Neuronal stem cell (in vitro differentiated cells): ENCODE measurements at regions not wholly inside any gene's neighbourhood (a gene's known extent, or its start where the extent isn't known, plus 50 kb on each side); places are given as distances from the start of the nearest gene placed in this dataset.

ENCODE experiments used
- DNase-seq: peaks from one replicate; pipeline ENCODE4 v3.0.0-alpha.2; 2013; ENCODE audit warnings: low spot score
- H2AFZ ChIP-seq: one replicate; pipeline ENCODE4 v1.6.1; 2013; ENCODE audit warnings: mild to moderate bottlenecking, low read length, inconsistent platforms
- H2AK5ac ChIP-seq: 2 replicates; pipeline ENCODE4 v1.6.1; 2013; ENCODE audit warnings: low read depth, mild to moderate bottlenecking, inconsistent platforms, low read length, moderate library complexity, mixed read lengths
- H2BK120ac ChIP-seq: 2 replicates; pipeline ENCODE4 v1.6.1; 2013; ENCODE audit warnings: low read depth, mild to moderate bottlenecking, inconsistent platforms, low read length, moderate library complexity, mixed read lengths
- H2BK12ac ChIP-seq: one replicate; pipeline ENCODE4 v1.6.1; 2013; ENCODE audit warnings: low read length, inconsistent platforms
- H2BK15ac ChIP-seq: 2 replicates; pipeline ENCODE4 v1.6.1; 2013; ENCODE audit warnings: mild to moderate bottlenecking, low read length, inconsistent platforms, mixed read lengths
- H2BK5ac ChIP-seq: one replicate; pipeline ENCODE4 v1.6.1; 2013; ENCODE audit warnings: inconsistent platforms, mild to moderate bottlenecking, low read length, moderate library complexity
- H3K14ac ChIP-seq: one replicate; pipeline ENCODE4 v1.6.1; 2013; ENCODE audit warnings: low read length, inconsistent platforms
- H3K18ac ChIP-seq: 2 replicates; pipeline ENCODE4 v1.6.1; 2013; ENCODE audit warnings: low read length, inconsistent platforms
- H3K23ac ChIP-seq: 2 replicates; pipeline ENCODE4 v1.6.1; 2013; ENCODE audit warnings: low read depth, mild to moderate bottlenecking, mixed read lengths, low read length, inconsistent platforms; ENCODE audit not compliant: poor library complexity
- H3K27ac ChIP-seq: replicated peaks from 3 replicates; pipeline ENCODE4 v1.5.1; 2013; ENCODE audit warnings: low read length, inconsistent platforms
- H3K27me3 ChIP-seq, 3 experiments: 2 replicates each; pipeline ENCODE4 v1.6.1; 2013; ENCODE audit warnings: low read length in 3 of 3, mild to moderate bottlenecking in 2 of 3, inconsistent platforms in 1 of 3, low read depth in 1 of 3, mixed read lengths in 1 of 3, moderate library complexity in 1 of 3; ENCODE audit not compliant: control insufficient read depth in 3 of 3, insufficient read depth in 3 of 3
- H3K36me3 ChIP-seq, 2 donors: replicated peaks in 1 of 2; 2 replicates each; pipeline ENCODE4 v1.6.1; 2013; ENCODE audit warnings: low read length in 2 of 2; ENCODE audit not compliant: control insufficient read depth in 2 of 2, insufficient read depth in 2 of 2
- H3K4ac ChIP-seq: 2 replicates; pipeline ENCODE4 v1.6.1; 2013; ENCODE audit warnings: inconsistent platforms, mild to moderate bottlenecking, low read length, moderate library complexity
- H3K4me1 ChIP-seq, 2 donors: 1 replicate in 1 of 2; 2 replicates in 1 of 2; pipeline ENCODE4 v1.6.1; 2013; ENCODE audit warnings: low read length in 2 of 2, low read depth in 1 of 2; ENCODE audit not compliant: control insufficient read depth in 2 of 2, insufficient read depth in 1 of 2
- H3K4me2 ChIP-seq: one replicate; pipeline ENCODE4 v1.6.1; 2013; ENCODE audit warnings: mild to moderate bottlenecking, low read length, inconsistent platforms; ENCODE audit not compliant: insufficient read depth, poor library complexity, severe bottlenecking
- H3K4me3 ChIP-seq, 2 donors: 2 replicates each; pipeline ENCODE4 v1.5.1; 2013; ENCODE audit warnings: low read length in 2 of 2, mild to moderate bottlenecking in 2 of 2, inconsistent platforms in 1 of 2, moderate library complexity in 1 of 2
- H3K79me1 ChIP-seq: one replicate; pipeline ENCODE4 v1.6.1; 2013; ENCODE audit warnings: low read depth, mild to moderate bottlenecking, inconsistent platforms, low read length, moderate library complexity
- H3K9ac ChIP-seq: one replicate; pipeline ENCODE4 v1.6.1; 2013; ENCODE audit warnings: mild to moderate bottlenecking, low read depth, low read length, inconsistent platforms; ENCODE audit not compliant: poor library complexity
- H3K9me3 ChIP-seq, 2 donors: replicated peaks in 1 of 2; 2 replicates each; pipeline versions ENCODE3 to v1.6.1; 2013; ENCODE audit warnings: low read length in 2 of 2, mild to moderate bottlenecking in 2 of 2, inconsistent platforms in 1 of 2, low read depth in 1 of 2, mixed read lengths in 1 of 2, moderate library complexity in 1 of 2; ENCODE audit not compliant: control insufficient read depth in 2 of 2, insufficient read depth in 1 of 2
- H4K8ac ChIP-seq: one replicate; pipeline ENCODE4 v1.6.1; 2013; ENCODE audit warnings: low read depth, mild to moderate bottlenecking, inconsistent platforms, low read length, moderate library complexity
- H4K91ac ChIP-seq: one replicate; pipeline ENCODE4 v1.6.1; 2013; ENCODE audit warnings: low read length, low read depth, mild to moderate bottlenecking, inconsistent platforms; ENCODE audit not compliant: poor library complexity
- WGBS, 2 donors: extraction: QIAGEN DNeasy Blood & Tissue Kit; methylation state at CpG; one replicate each; pipeline ENCODE4 v1.1.7; 2013; ENCODE audit warnings: missing lambda C conversion rate in 2 of 2, mixed read lengths in 1 of 2; ENCODE audit not compliant: insufficient read length in 2 of 2, insufficient replicate concordance in 1 of 2; ENCODE audit errors: extremely low coverage in 2 of 2; 5-methylcytosine and 5-hydroxymethylcytosine counted together

DNA sequence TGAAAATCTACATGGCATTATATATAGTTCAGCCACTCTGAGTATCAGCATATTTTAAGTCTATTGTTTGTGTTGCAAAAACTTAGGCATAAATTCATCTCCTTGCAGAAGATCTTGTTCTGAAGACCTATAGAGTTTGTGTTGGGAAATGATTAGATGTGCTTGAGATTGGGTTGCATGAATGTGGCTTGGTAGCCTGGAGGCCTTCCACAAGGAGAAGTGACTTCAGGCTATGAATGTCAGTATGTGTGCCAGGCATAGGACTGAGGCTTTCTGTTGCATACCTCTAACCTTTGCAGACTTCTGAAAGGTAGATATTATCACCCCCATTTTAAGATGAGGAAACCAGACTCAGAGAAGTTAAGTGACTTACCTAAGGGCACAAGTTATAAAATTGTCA is 188.6 kb downstream of the OLFM4 start:
- no peaks in the 10 kb centered on the region for H3K27me3 ChIP-seq

DNA sequence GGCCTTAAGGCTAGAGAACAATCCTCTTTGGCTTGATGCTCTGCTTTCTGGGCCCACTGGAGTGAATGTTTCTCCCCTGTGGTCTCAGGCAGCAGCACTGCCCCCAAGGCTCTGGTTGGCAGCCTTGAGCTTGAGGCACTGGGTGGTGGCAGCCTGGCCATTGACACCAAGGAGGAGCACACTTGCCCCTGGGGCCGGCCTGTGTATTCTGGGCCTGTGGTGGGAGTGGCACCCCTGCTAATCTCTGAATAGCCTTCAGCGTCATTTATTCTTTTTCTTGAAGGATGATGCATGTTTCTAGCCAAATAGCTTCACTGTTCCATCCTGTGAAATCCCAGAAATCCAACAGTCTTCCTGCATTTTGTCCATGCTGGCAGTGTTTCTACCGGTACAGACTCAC is 191.4 kb downstream of the OLFM4 start:
- no peak overlapping the region for H3K4me3 ChIP-seq
- no peaks in the 10 kb centered on the region for H3K79me1 ChIP-seq
- H2BK15ac ChIP-seq: no peak overlapping the region
- no peak overlapping the region for H3K4me2 ChIP-seq
- no peak overlapping the region for H3K27ac ChIP-seq
- H2BK120ac ChIP-seq: no peak overlapping the region
- peak overlapping the region; percentile 38 for H3K18ac ChIP-seq
- no peak overlapping the region for H3K23ac ChIP-seq
- H3K4ac ChIP-seq: no peak overlapping the region
- no peak overlapping the region for H2BK5ac ChIP-seq
- no peak overlapping the region for H2AK5ac ChIP-seq
- DNase-seq: no peak
- H4K8ac ChIP-seq: no peak overlapping the region
- WGBS, 2 donors: no CpG with 5 or more reads among the region's 3 CpGs
- H2BK12ac ChIP-seq: no peak overlapping the region
- no peak overlapping the region for H4K91ac ChIP-seq
- peaks cover 2 to 10% of the 10 kb centered on the region in 2 donors for H3K9me3 ChIP-seq
- H3K27me3 ChIP-seq: no peaks in the 10 kb centered on the region
- H3K9ac ChIP-seq: no peak overlapping the region
- H3K14ac ChIP-seq: no peak overlapping the region
- no peak overlapping the region for H2AFZ ChIP-seq
- no peaks in the 10 kb centered on the region for H3K36me3 ChIP-seq
- H3K4me1 ChIP-seq: no peaks in the 10 kb centered on the region

More for the DNA sequence above, 188.6 kb downstream of the OLFM4 start:
- H4K91ac ChIP-seq: no peak overlapping the region
- DNase-seq: no peak
- no peak overlapping the region for H4K8ac ChIP-seq
- H2BK5ac ChIP-seq: no peak overlapping the region
- H3K36me3 ChIP-seq: no peaks in the 10 kb centered on the region
- H3K18ac ChIP-seq: no peak overlapping the region
- no peak overlapping the region for H3K27ac ChIP-seq
- no peak overlapping the region for H3K4ac ChIP-seq
- H3K79me1 ChIP-seq: no peaks in the 10 kb centered on the region
- H2BK120ac ChIP-seq: no peak overlapping the region
- H3K14ac ChIP-seq: no peak overlapping the region
- H3K4me2 ChIP-seq: no peak overlapping the region
- H2BK12ac ChIP-seq: no peak overlapping the region
- no peak overlapping the region for H3K9ac ChIP-seq
- H3K4me3 ChIP-seq: no peak overlapping the region
- H3K4me1 ChIP-seq: peaks cover 0 to 8% of the 10 kb centered on the region in 2 donors
- H2AK5ac ChIP-seq: no peak overlapping the region
- no peaks in the 10 kb centered on the region for H3K9me3 ChIP-seq
- no peak overlapping the region for H3K23ac ChIP-seq
- H2AFZ ChIP-seq: no peak overlapping the region
- H2BK15ac ChIP-seq: no peak overlapping the region

DNA sequence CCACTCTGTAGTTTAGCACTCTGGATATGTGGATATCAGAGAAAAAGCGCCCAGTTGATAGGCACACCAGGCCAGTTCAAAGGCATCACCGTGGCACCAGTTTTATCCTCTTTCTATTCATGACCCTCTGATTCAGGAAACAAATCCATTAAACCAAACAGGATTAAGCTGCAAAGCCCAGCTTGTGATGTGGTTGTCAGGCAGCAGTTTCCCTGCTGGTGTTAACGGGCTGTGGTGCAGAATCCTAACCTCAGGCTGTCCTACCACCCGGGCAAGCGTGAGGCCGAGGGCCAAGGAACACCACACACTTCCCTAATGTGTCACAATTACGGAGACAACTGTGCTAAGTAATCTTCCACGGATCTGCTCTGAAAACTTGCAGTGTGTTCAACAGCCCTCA is 209.1 kb downstream of the OLFM4 start:
- H3K27me3 ChIP-seq: no peaks in the 10 kb centered on the region
- H2BK15ac ChIP-seq: no peak overlapping the region
- no peak overlapping the region for H3K18ac ChIP-seq
- H3K36me3 ChIP-seq: no peaks in the 10 kb centered on the region
- H3K4me1 ChIP-seq: peaks cover 3 to 23% of the 10 kb centered on the region in 2 donors
- H3K4me2 ChIP-seq: no peak overlapping the region
- H3K4me3 ChIP-seq: no peak overlapping the region
- no peak for DNase-seq
- no peak overlapping the region for H3K4ac ChIP-seq
- no peak overlapping the region for H3K9ac ChIP-seq
- H2AK5ac ChIP-seq: no peak overlapping the region
- no peak overlapping the region for H2BK5ac ChIP-seq
- H2BK12ac ChIP-seq: no peak overlapping the region
- no peak overlapping the region for H4K8ac ChIP-seq
- no peak overlapping the region for H3K27ac ChIP-seq
- no peak overlapping the region for H4K91ac ChIP-seq
- no peak overlapping the region for H3K14ac ChIP-seq
- H3K9me3 ChIP-seq: no peaks in the 10 kb centered on the region
- H2AFZ ChIP-seq: peak overlapping the region; percentile 58
- no peak overlapping the region for H2BK120ac ChIP-seq
- H3K23ac ChIP-seq: no peak overlapping the region
- no CpG with 5 or more reads among the region's 8 CpGs for WGBS, 2 donors
- no peaks in the 10 kb centered on the region for H3K79me1 ChIP-seq

DNA sequence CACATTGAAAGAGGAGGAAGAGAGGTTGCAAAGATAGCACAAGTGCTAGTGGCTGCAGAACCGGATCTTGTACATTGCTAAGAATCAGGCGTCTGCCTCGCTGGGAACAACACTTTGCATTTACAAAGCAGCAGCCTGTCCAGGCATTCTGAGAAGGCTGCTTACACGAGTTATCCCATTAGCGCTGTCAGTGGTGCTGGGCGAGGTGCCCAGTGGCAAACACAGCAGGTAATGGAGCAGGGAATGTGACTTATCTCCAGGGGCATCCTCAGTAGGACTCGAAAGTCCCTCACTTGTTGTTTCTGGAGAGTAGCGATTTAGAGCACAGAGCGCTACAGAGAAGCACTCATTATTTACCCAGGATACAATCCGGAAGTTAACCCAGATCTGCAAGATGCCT is 209.6 kb downstream of the OLFM4 start:
- no peak overlapping the region for H2BK5ac ChIP-seq
- H3K18ac ChIP-seq: no peak overlapping the region
- H3K79me1 ChIP-seq: no peaks in the 10 kb centered on the region
- no peak for DNase-seq
- no peak overlapping the region for H2AK5ac ChIP-seq
- H3K4me1 ChIP-seq: peaks cover 3 to 20% of the 10 kb centered on the region in 2 donors
- no peak overlapping the region for H2BK12ac ChIP-seq
- no CpG with 5 or more reads among the region's 10 CpGs for WGBS, 2 donors
- H2BK120ac ChIP-seq: no peak overlapping the region
- no peaks in the 10 kb centered on the region for H3K9me3 ChIP-seq
- no peak overlapping the region for H3K4me3 ChIP-seq
- no peak overlapping the region for H3K27ac ChIP-seq
- no peak overlapping the region for H3K4me2 ChIP-seq
- H3K27me3 ChIP-seq: no peaks in the 10 kb centered on the region
- H2BK15ac ChIP-seq: no peak overlapping the region
- no peak overlapping the region for H4K91ac ChIP-seq
- no peak overlapping the region for H3K9ac ChIP-seq
- no peak overlapping the region for H3K14ac ChIP-seq
- no peaks in the 10 kb centered on the region for H3K36me3 ChIP-seq
- no peak overlapping the region for H3K23ac ChIP-seq
- H4K8ac ChIP-seq: no peak overlapping the region
- peak overlapping the region; percentile 58 for H2AFZ ChIP-seq
- H3K4ac ChIP-seq: no peak overlapping the region
